Stimulated activated CD4-positive, alpha-beta T cell treated with anti-CD3 and anti-CD28 coated beads, Interleukin-12 subunit alpha, Interleukin-12 subunit beta, amount 100 ng/mL, for 48 hours (primary cell): ENCODE measurements at regions not wholly inside any gene's neighbourhood (a gene's known extent, or its start where the extent isn't known, plus 50 kb on each side); places are given as distances from the start of the nearest gene placed in this dataset.

Experiments used
- DNase-seq, 3 donors: peaks; one replicate each; pipeline ENCODE4 v3.0.0-alpha.2; 2020; ENCODE audit warnings: low read depth in 2 of 3, low spot score in 1 of 3

DNA sequence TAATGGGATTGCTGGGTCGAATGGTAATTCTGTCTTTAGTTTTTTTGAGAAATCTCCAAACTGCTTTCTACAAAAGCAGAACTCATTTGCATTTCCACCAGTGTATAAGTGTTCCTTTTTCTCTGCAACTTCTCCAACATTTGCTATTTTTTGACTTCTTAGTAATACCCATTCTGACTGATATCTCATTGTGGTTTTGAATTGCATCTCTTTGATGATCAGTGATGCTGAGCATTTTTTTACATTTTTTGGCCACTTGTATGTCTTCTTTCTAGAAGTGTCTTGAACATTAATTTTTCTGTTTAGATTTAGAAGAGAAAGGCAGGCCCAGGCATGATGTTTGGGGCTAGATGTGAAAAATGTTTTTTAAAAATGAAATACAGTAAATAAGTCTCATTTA is 553.1 kb upstream of the MAN1A1 start:
- DNase-seq: no peak

DNA sequence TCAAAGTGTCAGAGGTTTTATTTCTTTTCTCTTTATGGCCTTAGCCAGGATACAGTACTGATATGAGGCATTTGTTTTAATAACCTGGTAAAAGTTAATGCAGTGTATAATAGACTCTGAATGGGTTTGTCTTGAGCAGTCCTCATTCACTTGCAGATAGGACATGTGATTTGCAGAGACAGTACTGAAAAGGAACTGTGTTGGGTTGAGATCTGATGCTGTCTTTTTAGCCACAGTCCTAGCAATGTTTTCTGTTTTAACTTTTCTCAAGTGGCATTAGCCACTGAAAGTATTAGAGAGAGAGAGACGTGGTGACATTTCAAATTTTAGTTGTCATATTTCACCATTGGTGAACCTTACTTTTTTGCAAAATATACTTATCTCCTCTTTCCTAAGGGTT is 547.2 kb upstream of the MAN1A1 start:
- DNase-seq: no peak

DNA sequence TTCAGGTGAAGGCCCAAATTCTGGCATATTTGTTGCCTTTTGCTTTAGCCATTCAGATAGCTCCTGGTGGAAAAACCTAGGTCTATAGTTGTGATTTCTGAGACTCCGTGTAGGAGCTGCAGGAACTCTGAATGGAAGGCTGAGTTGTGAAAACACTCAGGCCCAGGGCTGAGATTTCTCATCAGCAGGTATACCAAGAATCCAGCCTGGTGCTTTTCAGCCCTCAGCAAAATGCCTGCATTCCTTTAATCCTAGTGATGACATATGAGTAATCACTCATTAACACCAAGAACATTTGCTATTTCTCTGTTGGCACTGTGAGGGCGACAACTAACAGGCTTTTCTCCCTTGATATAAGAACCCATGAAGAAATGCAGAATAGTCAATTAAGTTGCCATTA is 546.1 kb upstream of the MAN1A1 start:
- no peak for DNase-seq

DNA sequence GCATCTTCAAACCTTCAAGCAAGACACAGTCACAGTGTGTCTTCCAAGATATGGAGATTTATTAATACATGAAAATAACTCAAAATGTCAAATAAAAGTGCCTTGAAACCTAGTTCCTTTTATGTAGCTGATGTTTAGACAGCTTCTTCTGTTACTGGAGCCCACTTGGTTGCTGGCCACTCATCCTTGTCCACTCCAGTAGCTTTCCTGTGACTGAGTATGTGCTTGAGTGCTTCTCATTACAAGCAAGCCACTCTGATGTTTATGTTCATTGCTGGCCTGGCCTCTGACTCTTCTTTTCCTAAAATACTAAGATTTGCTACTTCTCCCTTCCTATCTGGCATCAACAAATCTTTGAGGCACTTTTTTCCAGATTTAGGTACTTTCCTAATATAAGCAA is 545.2 kb upstream of the MAN1A1 start:
- no peak for DNase-seq

DNA sequence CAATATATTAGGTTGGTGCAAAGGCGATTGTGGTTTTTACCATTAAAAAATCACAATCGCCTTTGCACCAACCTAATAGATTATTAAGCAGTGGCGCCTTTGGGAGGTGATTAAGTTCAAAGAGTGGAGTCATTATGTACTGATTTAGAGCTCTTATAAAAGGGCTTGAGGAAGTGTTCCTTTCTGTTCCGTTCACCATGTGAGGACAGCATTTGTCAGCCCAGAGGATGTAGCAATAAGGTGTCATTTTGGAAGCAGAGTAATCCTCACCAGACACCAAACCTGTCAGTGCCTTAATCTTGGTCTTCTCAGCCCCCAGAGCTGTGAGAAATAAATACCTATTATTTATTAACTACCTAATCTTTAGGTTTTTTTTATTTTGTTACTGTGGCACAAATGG is 542.1 kb upstream of the MAN1A1 start:
- no peak for DNase-seq

DNA sequence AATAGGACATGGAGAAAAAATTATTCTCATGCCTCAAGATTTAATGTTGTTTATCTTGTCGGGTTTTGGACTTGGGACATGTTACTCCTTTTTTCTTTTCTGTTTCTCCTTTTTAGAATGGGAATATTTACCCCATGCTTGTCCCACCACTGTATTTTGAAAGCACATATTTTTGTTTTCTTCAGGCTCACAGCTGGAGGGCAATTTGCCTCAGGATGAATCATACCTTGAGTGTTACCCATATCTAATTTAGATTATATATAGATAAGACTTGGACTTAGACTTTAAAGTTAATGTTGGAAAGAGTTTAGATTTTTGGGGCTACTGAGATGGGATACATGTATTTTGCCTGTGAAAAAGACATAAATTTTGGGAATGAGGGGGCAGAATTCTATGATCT is 541.6 kb upstream of the MAN1A1 start:
- no peak for DNase-seq

DNA sequence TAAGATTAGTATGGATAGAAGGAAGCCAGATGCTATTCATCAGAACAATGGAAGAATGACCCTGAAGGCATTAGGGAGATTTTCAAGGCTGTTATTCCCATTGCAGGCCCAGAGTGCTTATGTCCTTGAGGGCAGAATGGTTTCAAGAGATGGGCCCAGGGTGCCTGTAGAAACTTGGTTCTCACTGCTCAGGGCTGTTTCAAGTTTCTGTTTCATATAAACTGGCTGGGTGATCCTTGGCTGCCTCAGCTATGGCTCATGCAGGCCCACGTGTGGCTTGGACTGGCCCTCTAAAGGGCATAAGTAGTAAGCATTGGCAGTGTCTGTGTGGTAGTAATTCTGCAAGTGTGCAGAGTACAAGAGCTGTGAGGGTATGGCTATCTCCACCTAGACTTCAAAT is 540.9 kb upstream of the MAN1A1 start:
- no peak for DNase-seq

DNA sequence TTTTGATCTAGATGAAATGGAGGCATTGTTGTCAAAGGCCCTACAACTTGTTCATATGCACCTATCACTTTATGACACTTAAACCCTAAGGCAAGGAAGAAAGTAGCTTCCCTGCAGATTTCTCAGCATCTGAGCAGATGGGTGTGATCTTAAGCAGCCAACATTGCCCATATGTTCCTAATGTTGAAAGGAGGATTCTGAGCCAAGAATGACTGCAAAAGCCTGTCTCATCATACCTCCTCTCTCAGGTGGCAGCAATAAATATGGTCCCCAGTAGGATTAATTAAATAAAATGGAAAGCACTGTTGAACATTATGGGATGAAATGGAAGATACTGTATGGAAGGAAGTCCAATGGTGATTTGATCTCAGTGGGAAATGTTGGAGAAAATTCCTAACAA is 538.1 kb upstream of the MAN1A1 start:
- DNase-seq: no peak

DNA sequence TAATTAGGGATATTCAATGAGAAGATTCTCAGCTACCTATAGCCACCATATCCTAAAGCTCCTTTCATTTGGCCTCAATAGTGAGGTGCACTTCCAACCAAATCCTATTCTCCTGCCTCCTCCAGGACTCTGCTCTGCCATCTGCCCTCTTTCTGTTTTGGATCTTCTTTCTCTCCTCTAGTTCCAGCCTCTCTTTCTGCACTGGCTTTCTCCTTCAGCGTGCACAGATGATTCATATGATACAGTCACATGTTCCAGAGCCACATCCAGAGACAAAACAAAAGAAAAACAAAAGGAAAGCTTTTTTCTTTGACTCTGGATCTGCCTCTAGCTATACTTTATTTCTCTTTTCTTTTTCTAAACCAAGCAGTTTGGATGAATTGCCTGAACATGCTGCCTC is 531.9 kb upstream of the MAN1A1 start:
- DNase-seq: no peak

DNA sequence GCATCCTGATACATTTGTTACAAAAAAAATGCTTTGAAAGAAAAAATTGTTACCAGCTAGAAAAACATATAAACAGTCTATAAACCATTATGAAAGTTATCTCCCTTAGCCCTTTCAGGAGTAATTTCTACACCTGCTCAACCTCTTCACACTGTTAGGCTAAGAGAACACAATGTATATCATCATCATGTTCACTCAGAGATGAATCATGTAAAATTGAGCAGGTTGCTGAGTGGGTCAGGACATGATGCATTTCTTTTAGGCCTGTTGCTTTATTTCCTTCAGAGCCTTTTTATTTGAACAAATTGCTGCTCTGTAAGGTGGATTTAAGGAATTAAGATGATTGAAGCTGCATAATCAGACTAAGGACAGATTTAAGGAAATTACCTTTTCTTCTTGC is 531.3 kb upstream of the MAN1A1 start:
- no peak for DNase-seq

DNA sequence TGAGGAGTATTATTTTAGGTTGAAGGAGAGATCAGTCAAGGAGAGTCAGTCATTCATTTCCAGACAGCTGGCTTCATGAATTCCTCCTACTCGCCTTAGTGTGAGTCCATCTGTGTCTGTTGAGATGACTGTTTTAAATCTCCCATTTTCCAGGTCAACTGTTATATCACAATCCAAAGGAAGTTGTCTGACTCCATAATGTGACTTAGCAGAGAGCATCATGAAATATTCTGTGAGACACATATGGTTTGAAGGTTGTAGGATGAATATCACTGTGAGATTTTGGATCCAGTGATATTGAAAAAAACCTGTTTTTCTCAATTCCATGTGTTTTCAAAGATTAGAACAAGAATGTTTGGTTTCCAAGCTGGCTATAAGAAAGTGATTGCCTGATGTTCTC is 530.2 kb upstream of the MAN1A1 start:
- no peak for DNase-seq

DNA sequence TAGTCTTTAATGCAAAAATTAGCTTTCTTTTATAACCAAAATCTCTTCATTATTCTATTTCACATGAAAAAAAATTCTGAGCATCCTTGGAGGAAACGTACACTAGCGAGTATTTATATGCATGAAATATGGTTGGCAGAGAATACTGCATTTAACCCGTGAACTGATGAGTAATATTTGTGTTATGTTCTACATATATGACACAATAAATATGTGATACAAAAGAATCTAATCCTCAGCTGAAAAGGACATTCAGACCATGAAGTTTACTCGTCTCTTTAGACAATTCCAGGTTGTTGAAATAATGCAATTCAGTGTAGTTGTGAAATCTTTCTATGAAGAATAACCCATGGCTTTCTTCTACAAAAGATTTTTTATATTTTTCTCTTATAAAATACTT is 524.8 kb upstream of the MAN1A1 start:
- DNase-seq: no peak

DNA sequence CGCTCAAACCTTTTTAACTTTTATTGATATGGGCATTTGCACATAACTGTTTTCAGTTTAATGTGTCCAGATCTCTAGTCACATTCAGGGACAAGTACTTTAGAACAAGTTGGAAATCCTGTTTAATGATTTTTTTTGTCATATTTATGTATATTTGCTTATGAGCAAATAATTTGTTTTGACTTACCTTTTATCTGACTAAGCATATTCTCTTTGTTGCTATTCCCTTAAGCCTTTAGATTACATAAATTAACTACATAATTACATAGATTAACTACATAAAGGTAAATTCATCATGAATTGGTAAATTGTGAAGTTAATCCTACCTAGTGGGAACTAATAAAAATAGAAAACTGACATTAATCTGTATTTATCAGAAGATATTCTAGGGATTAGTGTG is 523.5 kb upstream of the MAN1A1 start:
- no peak for DNase-seq

DNA sequence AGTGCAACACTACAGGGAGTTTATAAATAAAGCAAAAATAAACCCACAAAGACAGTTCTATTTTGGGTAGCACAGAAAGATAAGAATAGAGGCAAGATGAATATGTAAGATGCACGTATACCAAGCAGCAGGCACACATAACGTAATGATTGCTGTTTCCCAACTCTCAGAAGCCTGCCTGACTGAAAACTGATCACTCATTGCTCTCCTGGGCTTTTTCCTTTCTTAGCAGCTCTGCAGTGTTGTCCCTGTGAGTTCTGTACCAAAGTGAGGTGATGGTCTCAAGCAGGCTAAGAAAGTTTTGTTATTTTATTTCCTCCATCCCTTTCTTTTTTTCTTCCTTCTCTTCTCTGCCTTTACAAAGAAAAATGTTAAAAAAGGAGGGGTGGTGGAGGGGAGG is 522.0 kb upstream of the MAN1A1 start:
- DNase-seq: no peak

DNA sequence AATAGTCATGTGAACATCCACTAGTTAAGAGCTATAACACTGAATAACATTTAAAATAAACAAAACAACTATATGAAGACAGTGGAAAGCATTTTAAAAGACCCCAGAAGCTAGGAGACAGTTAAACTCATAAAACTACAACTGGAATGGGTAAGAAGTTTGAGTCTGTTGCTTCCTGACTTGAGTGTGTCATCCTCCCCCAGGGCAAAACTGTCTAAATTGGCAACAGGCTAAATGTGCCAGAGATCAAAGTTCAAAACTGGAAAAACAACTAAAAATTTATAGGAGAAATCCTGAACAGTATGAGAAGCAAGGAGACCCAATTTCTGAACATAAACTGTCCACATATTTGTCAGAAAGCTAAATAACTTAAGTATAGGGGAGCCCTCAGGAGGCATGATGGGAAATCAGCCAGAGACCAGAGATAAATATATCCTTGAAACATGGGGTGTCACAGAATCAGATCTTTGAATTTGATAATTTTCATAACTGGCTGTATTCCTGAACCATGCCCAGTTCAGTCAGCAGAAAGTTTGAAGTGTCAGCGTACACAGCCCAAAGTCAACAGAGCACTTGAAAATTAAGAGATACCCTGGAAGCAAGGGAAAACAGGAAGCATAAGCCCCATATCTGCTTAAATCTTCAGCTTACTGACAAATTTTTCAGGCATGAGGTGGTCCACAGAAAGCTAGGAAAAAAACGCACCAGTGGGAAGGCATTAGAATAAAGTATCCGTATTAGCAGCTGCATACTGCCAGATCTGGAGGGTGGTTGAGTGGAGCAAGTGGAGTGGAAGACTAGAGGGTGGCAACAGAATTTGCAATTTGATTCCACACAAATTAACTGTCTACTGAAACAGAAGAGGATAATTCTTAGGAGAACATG is 516.1 kb upstream of the MAN1A1 start:
- no peak for DNase-seq

DNA sequence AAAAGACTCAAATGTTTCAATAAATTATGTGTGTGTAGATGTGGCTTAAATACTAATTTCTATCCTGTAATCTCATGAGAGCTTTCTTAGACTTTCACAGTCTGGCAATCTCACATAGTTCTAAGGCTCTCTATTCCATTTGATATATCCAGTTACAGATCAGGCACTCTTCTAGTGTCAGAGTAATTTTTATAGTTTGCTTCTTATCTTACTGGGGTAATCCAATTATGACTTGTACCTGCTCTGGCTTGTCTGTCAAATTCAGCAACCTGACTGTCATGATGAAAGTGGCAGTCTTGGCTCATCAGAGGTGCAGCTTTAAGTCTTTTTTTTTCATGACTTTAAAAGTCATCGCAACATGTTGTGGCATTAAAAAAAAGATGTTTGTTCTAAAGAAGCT is 513.2 kb upstream of the MAN1A1 start:
- DNase-seq: no peak

DNA sequence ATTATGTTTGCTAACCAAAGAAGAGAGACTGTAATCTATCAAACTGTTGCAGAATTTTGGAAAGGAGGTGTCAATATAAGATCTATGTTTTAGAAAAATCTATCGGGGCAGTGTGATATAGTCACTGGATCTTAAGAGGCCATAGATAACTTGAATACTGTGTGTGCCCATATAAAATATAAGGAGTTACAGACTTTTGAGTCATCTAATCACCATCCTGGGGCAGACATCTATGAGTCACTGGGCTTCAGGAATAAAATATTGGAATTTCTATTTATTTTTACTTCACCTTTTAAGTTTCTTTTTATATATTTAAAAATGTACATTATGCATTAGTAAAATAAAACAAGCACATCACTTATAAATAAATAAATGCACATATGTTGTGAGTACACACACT is 509.3 kb upstream of the MAN1A1 start:
- DNase-seq: no peak

DNA sequence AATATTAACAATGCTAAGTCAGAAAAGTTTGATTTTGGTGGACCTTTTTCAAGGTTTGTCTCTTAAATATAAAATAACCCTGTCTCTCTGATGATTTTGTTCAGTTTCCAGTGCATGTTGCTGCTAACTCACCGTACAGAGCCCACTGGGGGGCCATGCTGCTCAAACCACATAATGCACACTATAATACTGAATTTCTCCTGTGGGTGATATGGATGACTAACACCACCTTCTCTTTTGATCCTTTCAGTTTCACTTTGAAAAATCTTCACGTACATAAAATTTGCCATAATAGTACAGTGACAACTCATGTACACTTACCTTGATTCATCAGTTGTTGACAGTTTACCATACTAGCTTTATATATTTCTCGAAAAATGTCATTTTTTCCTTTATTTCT is 506.6 kb upstream of the MAN1A1 start:
- no peak for DNase-seq

DNA sequence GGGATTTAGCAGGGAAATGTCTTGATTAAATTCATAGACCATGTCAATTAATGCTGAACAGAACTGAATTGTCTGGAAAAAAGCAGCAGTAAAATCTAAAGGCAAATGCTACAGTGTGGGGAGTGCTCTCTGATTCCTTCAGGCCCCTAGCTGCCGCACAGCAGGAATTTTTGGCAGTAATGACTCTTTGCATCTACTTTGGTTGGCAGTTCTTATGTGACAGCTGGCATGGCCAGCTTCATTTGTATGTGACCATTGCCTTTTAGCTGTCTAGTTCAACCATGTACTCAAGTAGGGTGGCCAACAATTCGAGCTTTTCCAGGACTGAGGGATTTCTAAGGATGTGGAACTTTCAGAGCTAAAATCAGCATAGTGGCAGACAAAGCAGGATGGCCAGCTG is 499.1 kb upstream of the MAN1A1 start:
- no peak for DNase-seq

DNA sequence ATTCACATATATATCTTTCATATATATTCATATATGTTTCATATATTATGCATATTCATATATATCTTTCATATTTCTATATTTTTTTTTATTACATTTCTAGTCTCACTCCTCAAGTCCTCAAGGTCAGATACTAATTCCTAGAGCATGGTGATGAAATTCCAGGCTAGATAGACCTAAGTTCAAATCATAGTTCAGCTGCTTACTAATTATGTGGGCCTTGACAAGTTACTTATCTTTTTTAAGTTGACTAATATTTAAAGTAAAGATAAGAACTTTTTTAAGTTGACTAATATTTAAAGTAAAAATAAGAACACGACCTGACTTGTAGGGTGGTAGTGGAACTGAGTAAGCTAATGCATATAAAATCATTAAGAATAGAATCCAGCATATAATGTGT is 495.6 kb upstream of the MAN1A1 start:
- DNase-seq: no peak

DNA sequence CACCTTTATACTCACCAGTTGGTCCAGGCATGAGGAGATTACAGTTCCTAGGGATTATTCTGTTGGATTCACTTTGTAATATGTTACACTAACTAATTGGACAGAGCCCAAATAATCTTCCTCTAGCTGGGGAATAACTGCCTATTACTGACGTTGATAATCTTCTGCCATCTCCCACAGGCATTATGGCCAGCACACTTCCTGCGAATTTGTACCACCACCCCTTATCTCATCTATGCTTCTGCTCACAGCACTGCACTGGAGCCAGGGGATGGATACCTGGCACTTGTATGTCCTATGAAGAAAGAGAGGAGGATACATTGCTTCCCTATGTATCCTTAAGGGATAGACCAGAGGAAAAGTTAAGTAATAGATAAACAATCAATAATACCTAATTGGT is 494.8 kb upstream of the MAN1A1 start:
- DNase-seq: no peak

DNA sequence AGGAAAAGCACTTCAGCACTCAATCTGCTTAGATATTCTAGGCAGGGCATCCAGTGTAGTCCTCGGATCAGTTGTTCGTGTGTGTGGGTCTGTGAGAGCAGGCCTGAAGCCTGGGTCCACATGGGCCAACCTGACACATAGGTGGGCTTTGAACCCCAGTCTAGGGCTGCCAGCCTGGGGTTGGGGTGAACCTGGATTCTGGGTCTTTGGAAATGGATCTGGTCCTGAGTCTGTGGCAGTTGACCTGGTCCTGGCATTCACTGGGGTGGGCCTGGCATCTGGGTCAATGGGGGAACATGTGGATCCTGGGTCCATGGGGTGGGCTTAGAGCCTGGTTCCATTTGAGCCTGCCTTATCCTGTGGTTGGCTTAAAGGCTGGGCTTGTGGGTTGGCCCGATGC is 492.6 kb upstream of the MAN1A1 start:
- no peak for DNase-seq

DNA sequence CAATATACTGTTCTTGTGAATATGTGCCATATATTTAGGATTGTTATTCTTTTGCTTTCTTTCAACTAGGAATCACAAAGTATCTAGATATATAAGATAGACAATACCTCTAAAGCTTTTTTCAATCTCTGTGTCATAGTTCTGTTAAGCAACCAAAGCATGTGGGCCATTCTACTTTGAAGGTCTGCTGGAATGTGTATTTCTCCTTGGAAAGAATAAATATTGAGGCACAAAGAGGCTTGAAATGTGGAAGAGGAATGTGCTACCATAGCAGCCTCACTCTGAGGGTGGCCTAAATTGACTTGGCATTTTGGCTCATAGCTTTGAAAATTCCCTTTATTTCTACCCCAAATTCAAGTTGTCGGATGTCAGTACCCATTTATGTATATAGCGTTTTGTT is 488.5 kb upstream of the MAN1A1 start:
- no peak for DNase-seq

DNA sequence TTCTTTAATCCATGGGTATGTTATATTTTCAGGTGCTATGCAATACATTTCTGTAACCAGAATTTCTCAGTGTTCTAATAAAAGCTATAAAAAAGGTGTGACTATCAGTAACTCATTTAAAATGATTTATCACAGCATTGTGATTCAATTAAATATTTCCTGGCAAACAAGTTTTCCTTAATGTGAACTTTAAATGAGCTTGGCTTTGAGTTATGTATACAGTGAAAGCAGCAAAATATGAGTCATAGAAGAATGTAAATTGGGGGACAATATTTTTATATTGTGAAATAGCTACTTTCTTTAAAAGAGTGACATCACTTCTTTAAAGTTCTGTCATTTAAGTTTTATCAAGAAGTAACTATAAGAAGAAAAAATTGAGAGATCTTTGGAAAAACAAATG is 484.9 kb upstream of the MAN1A1 start:
- no peak for DNase-seq
